ENCODE measurements at regions not wholly inside any gene's neighbourhood (a gene's known extent, or its start where the extent isn't known, plus 50 kb on each side); places are given as distances from the start of the nearest gene placed in this dataset.

DNA sequence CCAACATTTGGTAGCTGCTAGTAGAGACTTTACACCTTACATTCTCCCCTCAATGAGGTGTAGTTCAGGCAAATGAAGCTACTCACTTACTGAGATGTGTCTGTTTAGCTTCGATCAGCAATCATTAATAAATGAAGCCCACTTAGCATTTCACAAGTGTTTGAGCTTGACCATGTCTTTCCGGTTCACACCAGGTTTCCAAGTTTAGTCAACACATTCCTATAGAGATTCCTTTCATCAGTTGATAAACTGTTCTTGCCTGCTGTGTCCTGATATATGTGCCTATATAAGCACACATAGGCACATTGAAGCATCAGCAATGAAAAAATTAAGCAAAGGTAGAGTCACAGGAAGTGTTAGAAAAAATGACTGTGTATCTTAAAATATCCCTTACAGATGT, 150.0 kb downstream of the BTBD3 start:
- no peaks in the 10 kb centered on the region for H3K27me3 ChIP-seq (ENCODE audit: control insufficient read depth in 2 of 2, insufficient read depth in 2 of 2, low read length in 2 of 2)
- H3K9me3 ChIP-seq (replicated peaks in 1 of 2; ENCODE audit: control insufficient read depth in 1 of 2, insufficient read depth in 1 of 2, low read length in 2 of 2) = peaks cover 9 to 20% of the 10 kb centered on the region in 2 donors
- H3K36me3 ChIP-seq (replicated peaks in 1 of 2; ENCODE audit: control insufficient read depth in 1 of 2, insufficient read depth in 2 of 2, low read length in 2 of 2) = no peaks in the 10 kb centered on the region
- DNase-seq = no peak
- no peak overlapping the region for H3K4me3 ChIP-seq (replicated peaks in 1 of 3; ENCODE audit: low read depth in 2 of 3, low read length in 3 of 3)
- Mint-ChIP-seq H3K4me1 (no peaks in the 10 kb centered on the region), H3K4me3 (no peak overlapping the region), H3K36me3 (no peaks in the 10 kb centered on the region), H3K27me3 (ENCODE audit: low read depth in 3 of 3) (peaks cover 0 to 5% (median 0%) of the 10 kb centered on the region in 3 donors), H3K27ac (no peak overlapping the region), H3K9me3 (peaks cover 11 to 24% (median 14%) of the 10 kb centered on the region in 7 donors)
- no peak overlapping the region for H2AFZ ChIP-seq (ENCODE audit: insufficient read depth, low read depth, low read length, poor library complexity, severe bottlenecking)
- H3K79me2 ChIP-seq (ENCODE audit: insufficient read depth, low read length) = no peaks in the 10 kb centered on the region
- intact Hi-C loops (cut with micrococcal nuclease) = no loop called here
- H3K27ac ChIP-seq (ENCODE audit: low read depth in 1 of 2, low read length in 2 of 2) = no peak overlapping the region
- H3K4me1 ChIP-seq (ENCODE audit: control insufficient read depth in 1 of 2, insufficient read depth in 2 of 2, low read length in 2 of 2) = no peaks in the 10 kb centered on the region
- no peak overlapping the region for H3K9ac ChIP-seq (ENCODE audit: insufficient read depth, low read length, poor library complexity, severe bottlenecking)
- TF ChIP-seq, protein P1, sequence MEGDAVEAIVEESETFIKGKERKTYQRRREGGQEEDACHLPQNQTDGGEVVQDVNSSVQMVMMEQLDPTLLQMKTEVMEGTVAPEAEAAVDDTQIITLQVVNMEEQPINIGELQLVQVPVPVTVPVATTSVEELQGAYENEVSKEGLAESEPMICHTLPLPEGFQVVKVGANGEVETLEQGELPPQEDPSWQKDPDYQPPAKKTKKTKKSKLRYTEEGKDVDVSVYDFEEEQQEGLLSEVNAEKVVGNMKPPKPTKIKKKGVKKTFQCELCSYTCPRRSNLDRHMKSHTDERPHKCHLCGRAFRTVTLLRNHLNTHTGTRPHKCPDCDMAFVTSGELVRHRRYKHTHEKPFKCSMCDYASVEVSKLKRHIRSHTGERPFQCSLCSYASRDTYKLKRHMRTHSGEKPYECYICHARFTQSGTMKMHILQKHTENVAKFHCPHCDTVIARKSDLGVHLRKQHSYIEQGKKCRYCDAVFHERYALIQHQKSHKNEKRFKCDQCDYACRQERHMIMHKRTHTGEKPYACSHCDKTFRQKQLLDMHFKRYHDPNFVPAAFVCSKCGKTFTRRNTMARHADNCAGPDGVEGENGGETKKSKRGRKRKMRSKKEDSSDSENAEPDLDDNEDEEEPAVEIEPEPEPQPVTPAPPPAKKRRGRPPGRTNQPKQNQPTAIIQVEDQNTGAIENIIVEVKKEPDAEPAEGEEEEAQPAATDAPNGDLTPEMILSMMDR (IDR thresholded peaks at IDR 0.05) = no peak
- H3K4me2 ChIP-seq (replicated peaks; ENCODE audit: extremely low read depth, low read length, poor library complexity, severe bottlenecking) = no peak overlapping the region
- WGBS (ENCODE audit: insufficient coverage) = 100% methylated on average over 1 of the region's 2 CpGs
- H4K20me1 ChIP-seq (ENCODE audit: insufficient read depth, low read length) = no peaks in the 10 kb centered on the region

GRCh38 chr20:12068121-12068520, 150.4 kb downstream of the BTBD3 start:
- Histone ChIP-seq H3K27ac (ENCODE audit: low read depth in 1 of 2, low read length in 2 of 2) (no peak overlapping the region), H3K36me3 (replicated peaks in 1 of 2; ENCODE audit: control insufficient read depth in 1 of 2, insufficient read depth in 2 of 2, low read length in 2 of 2) (no peaks in the 10 kb centered on the region), H3K4me3 (replicated peaks in 1 of 3; ENCODE audit: low read depth in 2 of 3, low read length in 3 of 3) (no peak overlapping the region), H4K20me1 (ENCODE audit: insufficient read depth, low read length) (no peaks in the 10 kb centered on the region), H3K4me2 (replicated peaks; ENCODE audit: extremely low read depth, low read length, poor library complexity, severe bottlenecking) (no peak overlapping the region), H3K9me3 (replicated peaks in 1 of 2; ENCODE audit: control insufficient read depth in 1 of 2, insufficient read depth in 1 of 2, low read length in 2 of 2) (peaks cover 9 to 20% of the 10 kb centered on the region in 2 donors), H3K79me2 (ENCODE audit: insufficient read depth, low read length) (no peaks in the 10 kb centered on the region), H2AFZ (ENCODE audit: insufficient read depth, low read depth, low read length, poor library complexity, severe bottlenecking) (no peak overlapping the region), H3K27me3 (ENCODE audit: control insufficient read depth in 2 of 2, insufficient read depth in 2 of 2, low read length in 2 of 2) (no peaks in the 10 kb centered on the region), H3K4me1 (ENCODE audit: control insufficient read depth in 1 of 2, insufficient read depth in 2 of 2, low read length in 2 of 2) (no peaks in the 10 kb centered on the region), H3K9ac (ENCODE audit: insufficient read depth, low read length, poor library complexity, severe bottlenecking) (no peak overlapping the region)
- Mint-ChIP-seq H3K27me3 (ENCODE audit: low read depth in 3 of 3) (peaks cover 0 to 5% (median 0%) of the 10 kb centered on the region in 3 donors), H3K4me3 (no peak overlapping the region), H3K27ac (no peak overlapping the region), H3K36me3 (no peaks in the 10 kb centered on the region), H3K9me3 (peaks cover 11 to 24% (median 16%) of the 10 kb centered on the region in 7 donors), H3K4me1 (no peaks in the 10 kb centered on the region)
- WGBS (ENCODE audit: insufficient coverage) = no CpG with 5 or more reads among the region's 1 CpG
- TF ChIP-seq, protein P1 (IDR thresholded peaks at IDR 0.05) = no peak
- intact Hi-C loops (cut with micrococcal nuclease) = no loop called here
- no peak for DNase-seq

All from CD14-positive monocyte (primary cell).